Right cardiac atrium (tissue), 5 donors: ENCODE measurements at regions not wholly inside any gene's neighbourhood (a gene's known extent, or its start where the extent isn't known, plus 50 kb on each side); places are given as distances from the start of the nearest gene placed in this dataset.

ENCODE experiments used
- ATAC-seq, 2 donors: fragments of 200-7000 bp; cut with Tn5 transposase; one replicate each; pipeline versions ENCODE4 v1.8.0 to v1.9.1; 2020; ENCODE audit warnings: moderate library complexity in 2 of 2, mild to moderate bottlenecking in 1 of 2
- DNase-seq, 3 donors: peaks; one replicate each; pipeline ENCODE4 v3.0.0-alpha.2; 2020
- H3K27ac ChIP-seq: one replicate; pipeline ENCODE4 v1.5.1; 2013; ENCODE audit warnings: mild to moderate bottlenecking, low read length, control low read depth, moderate library complexity
- H3K27me3 ChIP-seq: one replicate; pipeline ENCODE4 v1.6.1; 2013; ENCODE audit not compliant: control insufficient read depth, insufficient read depth
- H3K4me1 ChIP-seq: one replicate; pipeline ENCODE4 v1.6.1; 2013; ENCODE audit warnings: low read length; ENCODE audit not compliant: control insufficient read depth, insufficient read depth
- H3K4me3 ChIP-seq: one replicate; pipeline ENCODE4 v1.5.1; 2013; ENCODE audit warnings: low read length, control low read depth
- H3K9me3 ChIP-seq: one replicate; pipeline ENCODE4 v1.6.1; 2013; ENCODE audit warnings: low read length; ENCODE audit not compliant: control insufficient read depth
- WGBS: extraction: QIAGEN DNeasy Blood & Tissue Kit; methylation state at CpG from one replicate; pipeline ENCODE4 v1.1.7; 2013; 5-methylcytosine and 5-hydroxymethylcytosine counted together
- intact Hi-C, 4 donors: fragments of 100-400 bp; cut with DNase I; formaldehyde crosslinking; loops; one replicate each; pipeline versions ENCODE4 v1.11.0 to v1.14.0; 2022 to 2023
- donor health status: healthy with polysubstance abuse.
- donor health status: DM: no; HTN: yes; CAD: no.
- donor health status: DM: no; HTN: no; CAD: no.
- donor health status: DM: no; HTN: yes; CAD: no; lungs with severe emphysema.
- donor health status: DM: yes; HTN: yes; CAD: no.

GRCh38 chr2:120887741-120888231 is 152.1 kb downstream of the GLI2 start:
- Histone ChIP-seq H3K4me3 (no peak overlapping the region), H3K4me1 (no peaks in the 10 kb centered on the region), H3K27ac (no peak overlapping the region), H3K27me3 (no peaks in the 10 kb centered on the region), H3K9me3 (no peaks in the 10 kb centered on the region)
- intact Hi-C loops = no loop called here
- 81% methylated on average over 14 of the region's 14 CpGs for WGBS
- ATAC-seq (no peak), DNase-seq (no peak)

GRCh38 chr2:120888851-120889250 is 153.2 kb downstream of the GLI2 start:
- no peak overlapping the region for H3K4me3 ChIP-seq
- DNase-seq (no peak), ATAC-seq (no peak)
- no peak overlapping the region for H3K27ac ChIP-seq
- H3K9me3 ChIP-seq = no peaks in the 10 kb centered on the region
- H3K4me1 ChIP-seq = no peaks in the 10 kb centered on the region
- H3K27me3 ChIP-seq = no peaks in the 10 kb centered on the region
- intact Hi-C loops = no loop called here
- WGBS = 92% methylated on average over 10 of the region's 10 CpGs

GRCh38 chr2:120889936-120890335 is 154.3 kb downstream of the GLI2 start:
- intact Hi-C loops = no loop called here
- H3K4me1 ChIP-seq = no peaks in the 10 kb centered on the region
- ATAC-seq (no peak), DNase-seq (no peak)
- no peak overlapping the region for H3K27ac ChIP-seq
- no peak overlapping the region for H3K4me3 ChIP-seq
- no peaks in the 10 kb centered on the region for H3K9me3 ChIP-seq
- 92% methylated on average over 3 of the region's 3 CpGs for WGBS
- H3K27me3 ChIP-seq = no peaks in the 10 kb centered on the region

GRCh38 chr2:120890566-120891360 is 155.1 kb downstream of the GLI2 start:
- Histone ChIP-seq H3K4me1 (no peaks in the 10 kb centered on the region), H3K9me3 (no peaks in the 10 kb centered on the region), H3K4me3 (no peak overlapping the region), H3K27me3 (no peaks in the 10 kb centered on the region), H3K27ac (no peak overlapping the region)
- 91% methylated on average over 12 of the region's 12 CpGs for whole genome bisulfite sequencing
- intact Hi-C loops = no loop called here
- no peak for DNase-seq
- ATAC-seq = no peak

- WGBS = 92% methylated on average over 8 of the region's 8 CpGs
- Histone ChIP-seq H3K4me1 (no peaks in the 10 kb centered on the region), H3K27me3 (no peaks in the 10 kb centered on the region), H3K27ac (no peak overlapping the region), H3K9me3 (no peaks in the 10 kb centered on the region), H3K4me3 (no peak overlapping the region)
- intact Hi-C loops = no loop called here
- DNase-seq = no peak
- no peak for ATAC-seq
These were observed 156.8 kb downstream of the GLI2 start for GRCh38 chr2:120892271-120892966.

GRCh38 chr2:120892967-120893667 is 157.4 kb downstream of the GLI2 start:
- DNase-seq (peak in 2 of 3 donors; percentile 59), ATAC-seq (peak; percentile 25 to 42)
- 37% methylated on average over 11 of the region's 11 CpGs for WGBS
- intact Hi-C loops = no loop called here
- H3K4me1 ChIP-seq = no peaks in the 10 kb centered on the region
- H3K27me3 ChIP-seq = no peaks in the 10 kb centered on the region
- H3K9me3 ChIP-seq = no peaks in the 10 kb centered on the region
- no peak overlapping the region for H3K27ac ChIP-seq
- H3K4me3 ChIP-seq = no peak overlapping the region

- DNase-seq = peak in 2 of 3 donors; percentile 64 to 66
- no peak overlapping the region for H3K4me3 ChIP-seq
- peak; percentile 63 to 66 for ATAC-seq
- intact Hi-C loops = no loop called here
- peaks cover 2% of the 10 kb centered on the region for H3K4me1 ChIP-seq
- 58% methylated on average over 18 of the region's 18 CpGs for WGBS
- H3K9me3 ChIP-seq = no peaks in the 10 kb centered on the region
- peak overlapping the region; percentile 39 for H3K27ac ChIP-seq
- no peaks in the 10 kb centered on the region for H3K27me3 ChIP-seq
These were observed 158.3 kb downstream of the GLI2 start for GRCh38 chr2:120893811-120894584.

GRCh38 chr2:120894966-120895365 is 159.3 kb downstream of the GLI2 start:
- Histone ChIP-seq H3K4me3 (no peak overlapping the region), H3K9me3 (no peaks in the 10 kb centered on the region), H3K27me3 (no peaks in the 10 kb centered on the region), H3K27ac (no peak overlapping the region), H3K4me1 (peaks cover 2% of the 10 kb centered on the region)
- intact Hi-C loops = no loop called here
- WGBS = 46% methylated on average over 5 of the region's 5 CpGs
- ATAC-seq (peak; percentile 57 to 66), DNase-seq (peak; percentile 56 to 82 (median 74))

- 88% methylated on average over 3 of the region's 3 CpGs for WGBS
- ATAC-seq (no peak), DNase-seq (peak in 1 of 3 donors; percentile 43)
- Histone ChIP-seq H3K27me3 (no peaks in the 10 kb centered on the region), H3K4me3 (no peak overlapping the region), H3K4me1 (peaks cover 2% of the 10 kb centered on the region), H3K9me3 (no peaks in the 10 kb centered on the region), H3K27ac (no peak overlapping the region)
- intact Hi-C loops = no loop called here
These were observed 160.5 kb downstream of the GLI2 start for GRCh38 chr2:120896126-120896525.

GRCh38 chr2:120896901-120897300 is 161.2 kb downstream of the GLI2 start:
- no peaks in the 10 kb centered on the region for H3K9me3 ChIP-seq
- H3K27ac ChIP-seq = no peak overlapping the region
- intact Hi-C loops = no loop called here
- peaks cover 2% of the 10 kb centered on the region for H3K4me1 ChIP-seq
- DNase-seq (no peak), ATAC-seq (no peak)
- WGBS = 82% methylated on average over 9 of the region's 9 CpGs
- no peak overlapping the region for H3K4me3 ChIP-seq
- H3K27me3 ChIP-seq = no peaks in the 10 kb centered on the region
